HG02852 (cell line): ENCODE measurements at regions not wholly inside any gene's neighbourhood (a gene's known extent, or its start where the extent isn't known, plus 50 kb on each side); places are given as distances from the start of the nearest gene placed in this dataset.
"Not testable (repeated sequence)": the region's sequence is repeated elsewhere in the genome, so short reads cannot be mapped to it uniquely, and the experiment has no call there.

ENCODE experiments used
- ATAC-seq: cut with Tn5 transposase; IDR thresholded peaks from one replicate; pipeline ENCODE4 v1.9.1; 2021; ENCODE audit warnings: mild to moderate bottlenecking, moderate library complexity; ENCODE audit not compliant: unreplicated experiment

DNA sequence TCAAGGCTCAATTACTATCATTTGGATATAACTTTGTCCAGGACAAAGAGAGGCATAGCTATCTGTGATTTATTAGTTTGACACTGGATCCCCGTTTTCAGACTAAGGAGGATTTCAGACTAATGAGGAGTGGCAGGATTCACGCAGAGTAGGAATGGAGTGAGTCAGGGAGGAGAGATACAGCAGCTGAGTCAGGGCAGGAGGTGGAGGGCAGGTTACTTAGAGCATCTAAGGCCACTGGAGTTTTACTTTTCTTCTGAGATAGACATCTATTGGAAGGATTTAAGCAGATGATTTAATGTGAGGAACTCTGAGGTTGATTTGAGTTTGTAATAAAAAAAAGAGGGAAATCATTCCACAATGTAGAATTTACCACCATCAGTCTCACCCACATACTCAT, 110.6 kb downstream of the RPIA start:
- not testable (repeated sequence) for ATAC-seq

GRCh38 chr2:88807237-88807962, 115.9 kb downstream of the RPIA start:
- no peak for ATAC-seq

DNA sequence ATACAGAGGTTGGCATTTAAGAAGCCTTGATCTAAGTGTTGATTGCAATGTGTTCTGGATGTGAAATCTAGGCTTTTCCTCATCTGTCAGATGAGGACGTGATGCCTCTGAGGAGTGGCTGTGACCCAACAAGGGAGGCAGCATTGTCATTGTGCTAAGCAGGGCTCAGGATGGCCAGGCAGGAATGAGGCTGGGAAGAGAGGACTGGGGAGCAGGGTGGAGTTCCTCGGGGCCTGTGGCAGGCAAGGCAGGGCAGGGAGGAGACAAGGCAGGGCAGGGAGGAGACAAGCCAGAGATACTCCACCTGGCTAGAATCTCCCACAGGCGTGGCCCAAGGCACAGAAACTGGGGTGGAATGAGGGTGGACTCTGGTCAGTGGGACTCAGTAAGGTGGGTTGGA, 116.6 kb downstream of the RPIA start:
- ATAC-seq, result no peak

- ATAC-seq, result no peak
Observed at GRCh38 chr2:88808652-88809051, 117.2 kb downstream of the RPIA start.

DNA sequence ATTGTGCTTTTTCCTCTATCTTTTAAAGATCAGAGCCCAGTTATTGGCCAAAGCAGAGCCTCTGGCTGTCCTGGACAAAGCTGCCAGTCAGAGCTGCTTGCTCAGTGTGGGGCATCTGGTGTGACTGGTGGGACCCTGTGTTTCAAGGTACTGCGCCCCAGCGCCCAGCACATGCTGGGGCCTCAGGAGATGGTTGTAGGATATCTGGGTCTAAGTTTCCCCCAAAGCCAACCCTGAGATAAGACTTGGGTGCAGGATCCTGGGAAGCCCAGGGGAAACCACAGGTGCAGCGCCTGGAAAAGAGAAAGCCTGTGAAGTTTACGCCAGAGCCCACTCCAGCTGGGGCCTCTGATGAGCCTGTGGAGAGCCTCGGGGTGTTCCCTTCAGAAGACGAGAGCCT, 117.7 kb downstream of the RPIA start:
- ATAC-seq, result no peak

DNA sequence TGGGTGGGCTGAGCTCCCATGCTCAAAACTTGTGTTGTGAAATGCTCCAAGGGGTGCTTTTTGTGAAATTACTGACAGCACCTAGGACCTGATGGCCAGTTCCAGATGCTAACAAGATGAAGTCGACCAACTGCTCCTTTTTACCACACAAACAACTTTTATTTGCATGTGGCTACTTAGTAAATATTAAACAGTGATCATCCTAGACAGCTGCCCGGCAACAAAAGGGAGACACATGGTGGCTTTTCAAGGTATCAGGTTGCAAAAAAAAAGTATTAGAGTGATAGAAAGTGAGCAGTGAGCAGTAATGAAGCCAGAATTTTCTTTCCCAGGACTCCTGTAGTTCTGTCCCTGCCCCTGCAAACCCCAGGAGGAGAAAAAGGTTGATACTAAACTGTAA, 118.5 kb downstream of the RPIA start:
- ATAC-seq, result no peak

DNA sequence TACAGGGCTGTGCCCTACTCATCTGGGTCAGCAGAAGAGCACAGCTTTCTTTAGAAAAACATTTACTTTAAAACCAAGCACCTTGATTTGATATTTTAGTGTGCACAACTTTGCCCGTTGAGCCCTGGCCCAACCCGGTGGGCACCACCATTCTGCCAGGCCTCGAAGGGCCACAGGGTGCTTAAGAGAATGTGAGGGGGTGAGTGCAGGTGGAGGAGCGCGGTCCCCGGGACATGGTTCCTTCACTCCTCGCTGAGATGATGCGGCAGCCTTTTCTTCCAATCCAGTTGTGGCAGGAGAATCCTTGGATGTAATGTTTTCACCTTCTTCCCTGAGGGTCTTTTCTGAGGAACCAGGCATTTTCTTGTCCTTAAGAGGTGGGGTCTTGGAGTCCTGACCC, 119.0 kb downstream of the RPIA start:
- no peak for ATAC-seq

DNA sequence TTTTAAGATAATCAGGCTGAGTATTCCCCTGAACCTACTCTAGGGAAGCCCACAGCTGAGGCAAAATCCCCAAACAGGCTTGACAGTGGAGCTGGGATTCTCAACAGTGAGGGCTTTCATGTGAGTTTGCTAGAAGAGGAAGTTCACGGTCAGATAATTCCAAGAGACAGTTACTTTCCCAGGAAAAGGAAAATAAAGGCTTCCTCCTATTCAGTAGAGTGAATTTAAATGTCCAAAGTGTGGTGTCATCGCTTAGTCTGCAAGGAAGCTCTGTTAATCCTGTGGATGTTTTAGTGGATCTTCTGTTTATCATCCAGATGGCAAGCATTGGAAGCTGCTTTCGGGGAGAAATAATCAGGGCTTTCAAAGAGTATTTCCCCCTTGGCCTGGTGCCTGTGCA, 119.8 kb downstream of the RPIA start:
- ATAC-seq, result no peak

DNA sequence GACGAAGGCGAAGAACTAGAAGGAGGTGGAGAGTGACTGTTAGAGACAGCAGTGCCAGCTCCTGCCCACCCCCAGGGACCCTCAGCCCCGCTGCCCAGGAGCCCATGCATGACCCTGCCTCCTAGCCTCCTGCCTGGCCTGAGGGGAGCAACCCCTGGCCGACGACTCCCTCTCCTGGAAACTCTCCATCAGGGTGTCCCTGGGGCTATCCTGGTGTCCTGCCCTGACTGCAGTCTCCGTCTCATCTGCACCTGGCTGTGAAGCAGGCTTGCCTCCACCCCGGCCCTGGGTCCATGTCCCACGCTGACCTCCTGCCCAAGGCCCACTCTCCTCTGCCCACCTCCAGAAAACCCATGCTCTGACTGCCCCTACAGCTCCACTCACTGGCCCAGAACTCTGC, 120.2 kb downstream of the RPIA start:
- no peak for ATAC-seq

- no peak for ATAC-seq
Observed at GRCh38 chr2:88813612-88814011, 122.1 kb downstream of the RPIA start.

DNA sequence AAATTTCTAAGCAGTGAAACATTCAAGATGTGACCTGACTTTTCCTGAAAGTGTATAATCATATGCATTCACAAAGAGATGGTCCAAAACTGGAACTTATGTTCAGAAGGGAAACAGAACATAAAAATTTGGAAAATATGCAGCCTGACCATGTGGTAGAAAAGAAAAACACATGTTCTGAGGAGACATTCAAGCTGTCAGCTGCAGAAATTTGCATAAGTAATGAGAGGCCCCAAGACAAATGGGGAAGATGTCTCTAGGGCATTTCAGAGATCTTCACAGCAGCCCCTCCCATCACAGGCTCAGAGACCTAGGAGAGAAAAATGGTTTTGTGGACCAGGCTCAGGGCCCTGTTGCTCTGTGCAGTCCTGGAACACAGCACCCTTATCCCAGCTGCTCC, 123.8 kb downstream of the RPIA start:
- ATAC-seq, result no peak

GRCh38 chr2:88815697-88816096, 124.2 kb downstream of the RPIA start:
- no peak for ATAC-seq

GRCh38 chr2:88818381-88818780, 126.9 kb downstream of the RPIA start:
- no peak for ATAC-seq

- ATAC-seq, result no peak
Observed at GRCh38 chr2:88824951-88825350, 133.5 kb downstream of the RPIA start.

GRCh38 chr2:88826399-88826798, 134.9 kb downstream of the RPIA start:
- no peak for ATAC-seq

- no peak for ATAC-seq
Observed at GRCh38 chr2:88827821-88828220, 136.3 kb downstream of the RPIA start.

GRCh38 chr2:88828397-88829137, 137.1 kb downstream of the RPIA start:
- ATAC-seq, result no peak

GRCh38 chr2:88829607-88830463, 138.4 kb downstream of the RPIA start:
- no peak for ATAC-seq

GRCh38 chr2:88831071-88831791, 139.8 kb downstream of the RPIA start:
- ATAC-seq, result no peak

DNA sequence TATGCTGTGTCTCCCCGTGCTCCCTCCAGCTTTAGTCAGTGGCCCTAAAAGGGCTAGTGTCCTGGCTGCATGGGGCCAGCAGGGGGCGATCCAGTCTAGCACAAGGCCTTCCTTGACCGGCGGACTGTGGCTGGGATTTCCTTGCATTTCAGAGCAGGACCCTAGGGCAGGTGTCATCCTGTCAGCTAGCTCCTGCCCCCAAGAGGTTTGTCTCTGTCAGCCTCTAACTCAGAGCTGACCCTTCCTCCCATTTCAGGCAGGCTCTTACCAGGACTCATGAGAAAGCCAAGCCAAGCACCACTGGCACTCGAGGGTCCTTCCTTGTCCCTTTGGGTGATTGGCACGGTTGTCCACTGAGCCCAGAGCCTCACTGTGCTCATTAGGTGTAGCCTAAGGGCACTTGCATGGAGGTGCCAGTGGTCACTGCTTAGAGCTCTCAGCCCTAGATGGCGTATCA, 140.3 kb downstream of the RPIA start:
- ATAC-seq, result peak; percentile 82
